ENCODE measurements at regions not wholly inside any gene's neighbourhood (a gene's known extent, or its start where the extent isn't known, plus 50 kb on each side); places are given as distances from the start of the nearest gene placed in this dataset.

- Histone ChIP-seq H3K9me3 (ENCODE audit: control insufficient read depth in 1 of 2, insufficient read depth in 1 of 2, low read depth in 1 of 2, low read length in 2 of 2) (no peaks in the 10 kb centered on the region), H4K20me1 (ENCODE audit: insufficient read depth) (no peaks in the 10 kb centered on the region), H3K4me2 (ENCODE audit: low read length) (no peak overlapping the region), H3K9ac (ENCODE audit: low read length) (no peak overlapping the region), H2AFZ (ENCODE audit: low read depth, low read length, poor library complexity, severe bottlenecking) (no peak overlapping the region), H3K27ac (ENCODE audit: low read depth, low read length) (no peak overlapping the region), H3K4me1 (ENCODE audit: control insufficient read depth in 1 of 2, insufficient read depth in 2 of 2, low read length in 2 of 2) (no peaks in the 10 kb centered on the region), H3K9me2 (ENCODE audit: insufficient read depth) (no peaks in the 10 kb centered on the region), H3K79me2 (ENCODE audit: insufficient read depth, low read length) (no peaks in the 10 kb centered on the region), H3K27me3 (ENCODE audit: insufficient read depth, low read length) (0 out of 2 replicates have a peak, but pooled peaks cover 7% of the 10 kb centered on the region), H3K4me3 (replicated peaks in 1 of 2; ENCODE audit: low read depth in 1 of 2, low read length in 2 of 2) (no peak overlapping the region), H3K36me3 (ENCODE audit: control insufficient read depth in 1 of 2, insufficient read depth in 2 of 2, low read length in 2 of 2) (no peaks in the 10 kb centered on the region)
- ChIA-PET CTCF (interaction anchor here (0.9 to 1.5 kb wide), 2 partner anchors 9 to 15 kb away, joined by 3 to 5 read pairs; no protein-coding TSS in a partner anchor), POLR2A (no interaction called here), RAD21 (ENCODE audit: low non-redundant PET in 1 of 2, low total read pairs in 2 of 2, uncharacterized antibody in 2 of 2, unreplicated experiment in 2 of 2) (no interaction called here)
- DNase-seq (ENCODE audit: low read depth, low spot score) (peak; percentile 10), ATAC-seq (peak; percentile 72)
- TF ChIP-seq MAX (IDR thresholded peaks at IDR 0.05) (no peak), SRF (IDR thresholded peaks at IDR 0.05; ENCODE audit: low read depth) (no peak), EGR1 (IDR thresholded peaks at IDR 0.05; ENCODE audit: low read depth) (no peak), CBX3 (IDR thresholded peaks at IDR 0.05; ENCODE audit: low read depth) (no peak), POLR2AphosphoS5 (IDR thresholded peaks at IDR 0.05; ENCODE audit: low read depth, low read length) (no peak), CTCF (IDR thresholded peaks at IDR 0.05 in 2 of 3, conservative IDR thresholded peaks at IDR 0.05 in 1 of 3; ENCODE audit: borderline replicate concordance in 1 of 3, insufficient read depth in 1 of 3, low read depth in 2 of 3, low read length in 2 of 3) (peak in 2 of 3 experiments; percentile 30 to 37; a peak in 3 of 6 replicates), ATF3 (IDR thresholded peaks at IDR 0.05) (no peak)
- TF ChIP-seq, protein P1, sequence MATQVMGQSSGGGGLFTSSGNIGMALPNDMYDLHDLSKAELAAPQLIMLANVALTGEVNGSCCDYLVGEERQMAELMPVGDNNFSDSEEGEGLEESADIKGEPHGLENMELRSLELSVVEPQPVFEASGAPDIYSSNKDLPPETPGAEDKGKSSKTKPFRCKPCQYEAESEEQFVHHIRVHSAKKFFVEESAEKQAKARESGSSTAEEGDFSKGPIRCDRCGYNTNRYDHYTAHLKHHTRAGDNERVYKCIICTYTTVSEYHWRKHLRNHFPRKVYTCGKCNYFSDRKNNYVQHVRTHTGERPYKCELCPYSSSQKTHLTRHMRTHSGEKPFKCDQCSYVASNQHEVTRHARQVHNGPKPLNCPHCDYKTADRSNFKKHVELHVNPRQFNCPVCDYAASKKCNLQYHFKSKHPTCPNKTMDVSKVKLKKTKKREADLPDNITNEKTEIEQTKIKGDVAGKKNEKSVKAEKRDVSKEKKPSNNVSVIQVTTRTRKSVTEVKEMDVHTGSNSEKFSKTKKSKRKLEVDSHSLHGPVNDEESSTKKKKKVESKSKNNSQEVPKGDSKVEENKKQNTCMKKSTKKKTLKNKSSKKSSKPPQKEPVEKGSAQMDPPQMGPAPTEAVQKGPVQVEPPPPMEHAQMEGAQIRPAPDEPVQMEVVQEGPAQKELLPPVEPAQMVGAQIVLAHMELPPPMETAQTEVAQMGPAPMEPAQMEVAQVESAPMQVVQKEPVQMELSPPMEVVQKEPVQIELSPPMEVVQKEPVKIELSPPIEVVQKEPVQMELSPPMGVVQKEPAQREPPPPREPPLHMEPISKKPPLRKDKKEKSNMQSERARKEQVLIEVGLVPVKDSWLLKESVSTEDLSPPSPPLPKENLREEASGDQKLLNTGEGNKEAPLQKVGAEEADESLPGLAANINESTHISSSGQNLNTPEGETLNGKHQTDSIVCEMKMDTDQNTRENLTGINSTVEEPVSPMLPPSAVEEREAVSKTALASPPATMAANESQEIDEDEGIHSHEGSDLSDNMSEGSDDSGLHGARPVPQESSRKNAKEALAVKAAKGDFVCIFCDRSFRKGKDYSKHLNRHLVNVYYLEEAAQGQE (IDR thresholded peaks at IDR 0.05; ENCODE audit: low read depth) = no peak
- no TSS peak for BruUV-seq (replicated peaks)
- intact Hi-C loops (cut with micrococcal nuclease) = no loop called here
Observed at GRCh38 chr5:113824307-113824706, 310.8 kb downstream of the YTHDC2 start.
